HG03175 (cell line): ENCODE measurements at regions not wholly inside any gene's neighbourhood (a gene's known extent, or its start where the extent isn't known, plus 50 kb on each side); places are given as distances from the start of the nearest gene placed in this dataset.

Experiments used
- ATAC-seq: cut with Tn5 transposase; IDR thresholded peaks from one replicate; pipeline ENCODE4 v1.9.1; 2021; ENCODE audit warnings: mild to moderate bottlenecking, moderate library complexity; ENCODE audit not compliant: unreplicated experiment

GRCh38 chr1:219119839-219120238, 53.8 kb upstream of the LYPLAL1 start:
- no peak for ATAC-seq

DNA sequence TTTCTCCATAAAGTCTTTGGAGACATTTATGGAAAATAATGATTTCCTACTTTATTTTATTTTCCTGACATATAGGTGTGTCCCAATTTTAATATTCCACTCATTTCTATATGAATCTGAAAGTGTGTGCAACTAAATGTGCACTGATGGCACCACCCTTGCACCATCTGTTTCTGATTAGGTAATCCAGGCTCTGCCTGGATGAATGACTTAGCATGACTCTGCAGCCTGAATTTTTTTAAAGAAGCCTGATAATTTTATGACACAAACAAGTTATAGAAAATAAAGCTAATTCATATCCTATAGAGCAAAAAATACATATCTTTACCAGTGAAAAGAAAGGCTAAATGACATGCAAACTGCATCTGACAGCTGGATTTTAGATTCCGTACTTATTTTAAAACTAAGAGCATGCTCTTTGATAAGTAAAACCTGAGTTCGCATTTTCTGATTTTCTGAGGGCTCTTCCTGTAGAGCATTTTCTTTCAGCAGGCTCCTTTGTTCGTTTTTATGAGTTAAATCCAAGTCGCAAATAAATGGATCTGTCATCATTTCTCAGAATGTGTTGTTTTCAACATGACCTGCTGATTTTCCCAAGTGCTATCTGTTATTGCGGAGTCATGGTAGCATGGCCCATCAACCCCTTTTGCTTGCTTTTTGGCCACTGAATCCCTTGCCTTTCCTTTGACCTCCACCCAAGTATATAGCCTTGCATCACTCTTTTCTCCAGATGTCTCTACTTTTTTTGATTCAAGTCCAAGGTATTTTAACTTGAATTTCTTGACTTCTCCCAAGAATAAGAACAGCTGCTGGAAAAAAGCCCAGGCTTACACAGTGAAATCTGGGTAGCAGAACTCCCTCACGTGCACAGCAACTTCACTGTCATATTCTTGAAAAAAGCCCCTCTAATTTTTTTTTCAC, 52.8 kb upstream of the LYPLAL1 start:
- ATAC-seq = no peak

DNA sequence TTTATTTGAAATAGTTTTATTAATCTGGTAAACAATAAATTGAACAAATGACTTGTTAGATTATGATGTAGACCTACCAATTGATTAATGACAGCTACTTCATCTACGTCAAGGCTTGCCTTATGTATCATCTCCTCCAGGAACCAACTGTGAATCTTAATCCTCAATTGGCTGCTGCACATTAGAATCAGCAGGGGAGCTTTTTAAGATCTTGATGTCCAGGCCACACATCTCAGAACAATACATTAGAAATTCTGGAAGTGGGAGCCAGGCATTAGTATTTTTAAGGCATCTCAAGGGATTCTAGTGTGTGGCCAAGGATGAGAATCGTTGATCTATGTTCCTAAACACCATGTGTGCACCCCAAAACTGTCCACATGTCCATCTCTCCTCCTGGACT, 52.0 kb upstream of the LYPLAL1 start:
- ATAC-seq = no peak

GRCh38 chr1:219123036-219123435, 50.6 kb upstream of the LYPLAL1 start:
- no peak for ATAC-seq
